Left kidney (tissue), 1 donor: ENCODE measurements at regions not wholly inside any gene's neighbourhood (a gene's known extent, or its start where the extent isn't known, plus 50 kb on each side); places are given as distances from the start of the nearest gene placed in this dataset.
"Not testable (repeated sequence)": the region's sequence is repeated elsewhere in the genome, so short reads cannot be mapped to it uniquely, and the experiment has no call there.

Experiments used
- DNase-seq: peaks from one replicate; pipeline ENCODE4 v3.0.0-alpha.2; 2013

GRCh38 chr6:51060262-51060762 is 241.6 kb downstream of the TFAP2B start:
- DNase-seq: no peak

DNA sequence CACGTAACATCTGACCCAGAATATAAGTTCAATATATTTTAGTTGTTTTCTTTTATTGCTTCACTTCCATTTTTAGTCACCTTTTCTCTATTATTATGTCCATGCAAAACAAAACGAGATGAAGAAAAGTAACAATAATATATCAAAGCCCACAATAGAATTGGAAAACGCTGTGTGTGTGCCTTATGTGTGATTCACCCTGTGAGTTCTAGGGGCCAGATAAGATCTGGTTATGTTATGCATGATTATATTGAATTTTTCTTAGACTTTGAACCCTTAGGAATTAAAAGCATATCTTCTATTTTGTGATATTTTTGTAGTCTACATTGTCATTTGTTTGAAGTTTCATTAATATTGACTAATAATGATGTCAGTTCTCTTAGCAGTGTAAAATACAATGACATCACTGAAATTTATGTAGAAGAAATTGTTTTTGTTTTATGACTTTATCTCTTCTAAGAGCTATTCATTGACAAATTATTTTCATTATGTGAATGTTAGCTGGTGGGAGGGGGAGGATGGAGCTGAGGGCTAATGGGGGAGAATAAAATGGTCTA is 243.6 kb downstream of the TFAP2B start:
- DNase-seq: no peak

DNA sequence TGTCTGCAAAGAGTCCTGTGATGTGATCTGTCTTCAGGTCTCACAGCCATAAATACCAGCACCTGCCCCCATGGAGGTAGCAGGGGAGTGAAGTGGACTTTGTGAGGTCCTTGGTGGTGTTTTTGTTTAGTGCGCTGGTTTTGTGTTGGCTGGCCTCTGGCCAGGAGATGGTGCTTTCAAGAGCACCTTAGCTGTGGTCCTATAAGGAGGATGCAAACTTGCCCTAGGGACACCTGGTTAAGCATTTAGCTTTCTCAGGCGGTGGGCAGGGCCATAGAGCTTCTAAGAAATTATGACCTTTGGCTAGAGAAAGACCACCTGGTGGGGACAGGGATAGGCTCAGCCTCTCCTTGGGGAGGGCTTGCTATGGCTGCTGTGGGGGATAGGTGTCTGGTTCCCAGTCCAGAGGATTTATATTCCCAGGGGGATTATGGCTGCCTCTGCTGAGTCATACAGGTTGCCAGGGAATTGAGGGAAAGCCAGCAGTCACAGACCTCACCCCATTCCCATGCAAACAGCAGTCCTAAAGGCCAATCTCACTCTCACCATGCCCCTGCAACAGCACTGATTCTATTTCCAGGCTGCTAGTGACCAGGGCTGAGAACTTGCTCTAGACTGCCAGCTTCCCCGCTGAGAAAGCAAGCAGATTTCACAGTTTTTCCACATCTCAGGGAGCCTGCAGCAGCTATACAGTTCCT is 259.3 kb downstream of the TFAP2B start:
- DNase-seq: no peak

- DNase-seq: no peak
Measured at GRCh38 chr6:51090343-51090742, 271.7 kb downstream of the TFAP2B start.

GRCh38 chr6:51093871-51094270 is 275.2 kb downstream of the TFAP2B start:
- peak; percentile 31 for DNase-seq

DNA sequence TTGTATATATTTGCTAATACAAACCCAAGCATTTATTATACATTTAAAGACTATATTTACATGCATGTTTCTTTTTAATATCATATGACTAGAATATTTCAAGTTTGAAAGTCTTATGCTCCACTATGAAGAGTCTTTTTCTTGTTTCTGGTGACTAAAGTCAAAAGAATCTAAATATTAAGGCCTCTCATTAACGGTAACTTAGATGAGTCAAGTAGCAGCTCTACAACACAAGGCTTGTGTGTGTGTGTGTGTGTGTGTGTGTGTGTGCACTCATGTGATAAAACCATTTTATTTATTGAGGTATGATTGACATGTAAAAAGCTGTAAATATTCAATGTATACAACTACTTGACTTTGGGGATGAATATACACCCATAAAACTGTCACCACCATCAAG is 275.6 kb downstream of the TFAP2B start:
- DNase-seq: no peak

DNA sequence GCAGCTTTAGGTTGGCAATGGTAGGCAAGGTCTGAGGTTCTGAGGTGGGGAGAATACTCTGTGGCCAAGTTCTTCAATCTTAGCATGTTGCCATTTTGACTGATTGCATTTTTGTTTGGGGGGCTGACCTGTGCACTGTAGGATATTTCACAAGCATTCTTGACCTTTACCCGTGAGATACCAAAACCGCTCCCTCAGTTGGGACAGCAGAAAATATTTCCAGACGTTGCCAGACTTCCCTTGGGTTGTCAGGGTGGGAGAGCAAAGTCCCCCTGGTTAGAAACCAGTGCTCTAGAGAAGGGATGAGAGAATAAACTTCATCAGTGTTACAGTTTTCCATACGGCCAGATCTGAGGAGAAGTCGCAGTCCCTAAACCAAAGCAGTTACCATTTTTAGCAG is 279.6 kb downstream of the TFAP2B start:
- DNase-seq: no peak

- DNase-seq: no peak
Measured at GRCh38 chr6:51098791-51099190, 280.1 kb downstream of the TFAP2B start.

DNA sequence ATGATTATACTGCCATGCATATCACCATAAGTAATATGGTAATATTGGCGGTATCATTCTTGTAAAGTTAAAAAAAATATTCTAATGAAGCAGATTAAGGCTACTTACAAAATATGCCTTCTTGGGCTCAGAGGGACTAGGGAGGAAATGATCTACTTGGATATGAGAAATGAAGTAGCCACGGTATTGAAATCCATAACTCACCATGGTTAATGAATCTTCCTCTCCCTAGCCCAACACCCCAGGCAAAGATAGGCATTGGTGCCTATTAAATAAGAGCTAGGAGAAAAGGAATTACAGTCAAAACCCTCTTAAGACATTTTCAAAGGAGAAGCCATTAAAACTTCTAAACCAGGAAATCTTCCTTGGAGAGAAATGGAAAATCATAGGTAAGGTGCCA is 280.5 kb downstream of the TFAP2B start:
- DNase-seq: no peak

DNA sequence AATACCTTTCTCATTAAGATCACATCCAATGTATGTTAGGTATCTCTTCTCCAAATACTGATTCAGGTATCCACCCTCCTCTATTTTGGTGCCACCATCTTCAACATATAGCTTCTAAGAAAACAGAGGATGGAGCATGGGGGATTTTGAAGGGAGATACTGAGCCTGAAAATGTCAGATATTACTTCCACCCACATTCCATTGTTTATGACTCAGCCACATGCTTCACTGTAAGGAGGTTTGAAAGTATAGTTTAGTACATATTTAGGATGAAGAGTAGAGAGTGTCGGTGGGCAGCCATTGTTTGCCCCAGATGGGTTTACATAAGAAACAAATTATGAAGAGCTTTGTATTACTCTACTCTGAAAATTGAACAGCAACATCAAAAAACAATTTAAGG is 286.7 kb downstream of the TFAP2B start:
- DNase-seq: no peak

DNA sequence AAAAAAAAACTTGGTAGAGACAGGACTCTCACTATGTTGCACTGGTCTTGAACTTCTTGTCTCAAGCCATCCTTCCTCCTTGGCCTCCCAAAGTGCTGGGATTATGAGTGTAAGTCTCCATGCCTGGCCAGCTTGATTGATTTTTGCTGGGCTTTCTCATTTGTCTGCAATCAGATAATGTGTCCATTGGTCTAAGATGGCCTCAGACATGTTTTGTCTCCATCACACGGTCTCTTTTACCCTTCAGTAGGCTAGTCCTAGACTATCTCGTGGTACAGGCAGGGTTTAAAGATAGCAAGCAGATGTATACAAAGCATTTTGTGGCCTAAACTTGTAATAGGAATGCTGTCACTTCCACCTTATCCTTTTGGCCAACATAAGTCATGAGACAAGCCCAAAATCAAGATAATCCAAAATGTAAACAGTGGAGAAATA is 289.1 kb downstream of the TFAP2B start:
- no peak for DNase-seq

DNA sequence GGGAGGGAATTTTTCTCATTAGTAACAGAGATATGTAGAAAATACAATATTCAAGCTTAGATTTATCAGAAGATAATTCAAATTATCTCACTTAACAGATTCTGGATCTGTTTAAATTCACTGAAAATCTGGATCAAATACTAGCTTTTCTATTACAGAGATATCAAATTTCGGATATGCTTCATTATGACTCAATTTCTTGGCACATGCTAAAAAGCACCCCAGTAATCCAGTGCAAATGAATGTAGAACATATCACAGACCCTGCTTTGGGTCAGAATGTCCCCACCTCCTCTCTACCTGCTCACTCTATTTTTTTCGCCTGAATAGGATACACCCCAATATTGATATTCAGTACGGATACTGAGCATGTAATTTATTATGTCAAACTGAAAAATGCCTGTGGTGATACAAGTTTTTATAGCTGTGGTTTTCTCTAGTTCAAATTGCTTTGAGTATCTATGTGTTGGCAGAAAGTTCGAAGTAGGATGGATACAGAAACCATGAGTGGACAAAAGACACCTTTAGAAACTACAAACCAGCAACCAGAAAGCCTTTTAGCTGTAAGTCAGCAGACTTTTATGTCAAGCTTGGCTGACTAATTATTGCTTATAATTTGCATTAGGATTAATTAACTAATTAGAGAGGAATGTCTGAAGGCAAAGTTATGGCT is 290.0 kb downstream of the TFAP2B start:
- no peak for DNase-seq

GRCh38 chr6:51112731-51113130 is 294.1 kb downstream of the TFAP2B start:
- DNase-seq: no peak

DNA sequence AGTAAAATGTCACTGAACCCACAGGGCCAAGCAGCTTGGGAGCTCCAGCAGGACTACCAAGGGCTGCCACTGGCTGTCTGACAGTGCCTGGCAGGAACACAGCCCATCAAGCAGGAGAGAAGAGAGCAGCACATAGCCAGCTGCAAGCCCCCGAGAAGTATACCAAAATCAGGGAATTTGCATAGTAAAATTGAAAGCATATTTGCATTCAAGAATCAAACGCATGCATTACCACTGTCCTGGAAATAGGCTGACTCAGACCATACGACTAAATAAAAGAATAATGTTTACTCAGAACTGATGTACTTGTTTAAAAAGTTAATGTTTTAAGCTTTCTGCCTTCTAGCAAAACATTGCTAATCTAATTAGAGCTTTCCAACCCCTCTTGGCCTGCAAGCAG is 298.1 kb downstream of the TFAP2B start:
- DNase-seq: no peak

- no peak for DNase-seq
Measured at GRCh38 chr6:51118792-51119191, 300.1 kb downstream of the TFAP2B start.

DNA sequence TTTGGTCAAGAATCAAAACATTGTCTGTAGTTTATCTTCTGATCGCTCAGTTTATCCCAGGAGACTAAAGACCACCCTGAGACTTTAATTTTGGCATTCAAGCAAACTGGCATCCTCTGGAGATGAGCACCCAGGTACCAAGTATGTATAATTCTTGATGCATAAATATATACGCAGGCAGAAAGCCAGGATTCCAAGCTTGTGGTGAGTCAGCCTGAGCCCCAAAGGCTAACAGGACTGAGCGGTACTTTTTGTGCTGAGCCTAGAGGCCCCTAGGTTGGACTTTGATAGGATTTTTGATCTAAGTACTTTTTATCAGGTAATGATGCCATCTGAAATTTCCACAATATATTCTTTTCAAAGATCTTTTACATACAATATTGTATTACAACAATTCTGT is 301.3 kb downstream of the TFAP2B start:
- DNase-seq: no peak

GRCh38 chr6:51121380-51121976 is 302.8 kb downstream of the TFAP2B start:
- DNase-seq: not testable (repeated sequence)

GRCh38 chr6:51129043-51129442 is 310.4 kb downstream of the TFAP2B start:
- DNase-seq: no peak

GRCh38 chr6:51137777-51138176 is 319.1 kb downstream of the TFAP2B start:
- no peak for DNase-seq

- DNase-seq: no peak
Measured at GRCh38 chr6:51139950-51140385, 321.3 kb downstream of the TFAP2B start.

GRCh38 chr6:51141080-51141479 is 322.4 kb downstream of the TFAP2B start:
- DNase-seq: no peak

DNA sequence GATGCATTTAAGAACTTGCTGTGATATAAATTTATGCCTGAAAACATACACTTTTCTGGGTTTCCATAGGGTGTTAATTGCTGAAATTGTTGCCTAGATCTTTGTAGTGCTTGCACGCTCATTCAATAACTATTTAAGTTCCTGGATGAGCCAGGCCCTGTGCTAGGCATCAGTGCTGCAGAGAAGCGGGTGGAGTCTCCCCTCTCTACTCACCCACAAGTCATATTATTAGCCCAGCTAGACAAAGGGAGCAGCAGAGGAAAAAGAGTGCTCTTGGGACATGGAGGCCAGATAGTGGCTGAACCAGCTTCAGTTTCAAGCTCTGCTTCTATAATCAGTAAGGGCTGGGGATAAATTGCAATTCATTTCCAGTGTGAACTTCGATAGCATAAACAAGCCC is 329.1 kb downstream of the TFAP2B start:
- no peak for DNase-seq

GRCh38 chr6:51152594-51152993 is 333.9 kb downstream of the TFAP2B start:
- no peak for DNase-seq
